Omental fat pad (tissue), 3 donors: ENCODE measurements at regions not wholly inside any gene's neighbourhood (a gene's known extent, or its start where the extent isn't known, plus 50 kb on each side); places are given as distances from the start of the nearest gene placed in this dataset.

Experiments used
- ATAC-seq: fragments of 150-250 bp; one replicate; pipeline ENCODE4 v1.9.1; 2016; ENCODE audit warnings: mild to moderate bottlenecking, moderate library complexity; ENCODE audit not compliant: low FRiP score
- DNase-seq: peaks from one replicate; pipeline ENCODE4 v3.0.0-alpha.2; 2019; ENCODE audit warnings: low spot score
- TF ChIP-seq, protein P1 (sequence below), 3 donors: fragments of 450-650 bp; IDR thresholded peaks; one replicate each; pipeline ENCODE4 v1.5.1; 2016 to 2017; ENCODE audit warnings: antibody characterized with exemption in 3 of 3, mild to moderate bottlenecking in 3 of 3, moderate library complexity in 2 of 3

DNA sequence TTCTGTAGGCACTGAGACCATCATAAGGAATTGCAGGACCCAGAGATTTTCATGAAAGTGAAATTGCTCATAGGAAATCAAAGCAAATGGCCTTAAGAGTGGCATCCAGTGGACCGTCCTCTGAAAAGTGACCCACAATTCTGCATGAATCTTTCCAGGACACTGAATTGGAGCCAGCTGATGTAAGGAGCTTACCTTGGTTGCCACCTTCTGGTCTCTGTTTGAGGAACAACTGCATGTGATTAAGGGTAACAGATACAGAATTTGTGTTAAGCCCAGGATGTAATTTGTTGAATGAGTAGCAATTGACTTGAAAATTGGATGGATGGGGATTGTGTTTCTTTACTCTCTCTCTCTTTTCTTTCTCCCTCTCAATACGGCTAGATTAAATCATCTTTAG, 49.9 kb upstream of the GAS1 start:
- ATAC-seq (no peak), DNase-seq (no peak)
- TF ChIP-seq, protein P1, sequence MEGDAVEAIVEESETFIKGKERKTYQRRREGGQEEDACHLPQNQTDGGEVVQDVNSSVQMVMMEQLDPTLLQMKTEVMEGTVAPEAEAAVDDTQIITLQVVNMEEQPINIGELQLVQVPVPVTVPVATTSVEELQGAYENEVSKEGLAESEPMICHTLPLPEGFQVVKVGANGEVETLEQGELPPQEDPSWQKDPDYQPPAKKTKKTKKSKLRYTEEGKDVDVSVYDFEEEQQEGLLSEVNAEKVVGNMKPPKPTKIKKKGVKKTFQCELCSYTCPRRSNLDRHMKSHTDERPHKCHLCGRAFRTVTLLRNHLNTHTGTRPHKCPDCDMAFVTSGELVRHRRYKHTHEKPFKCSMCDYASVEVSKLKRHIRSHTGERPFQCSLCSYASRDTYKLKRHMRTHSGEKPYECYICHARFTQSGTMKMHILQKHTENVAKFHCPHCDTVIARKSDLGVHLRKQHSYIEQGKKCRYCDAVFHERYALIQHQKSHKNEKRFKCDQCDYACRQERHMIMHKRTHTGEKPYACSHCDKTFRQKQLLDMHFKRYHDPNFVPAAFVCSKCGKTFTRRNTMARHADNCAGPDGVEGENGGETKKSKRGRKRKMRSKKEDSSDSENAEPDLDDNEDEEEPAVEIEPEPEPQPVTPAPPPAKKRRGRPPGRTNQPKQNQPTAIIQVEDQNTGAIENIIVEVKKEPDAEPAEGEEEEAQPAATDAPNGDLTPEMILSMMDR (IDR thresholded peaks at IDR 0.05): no peak

DNA sequence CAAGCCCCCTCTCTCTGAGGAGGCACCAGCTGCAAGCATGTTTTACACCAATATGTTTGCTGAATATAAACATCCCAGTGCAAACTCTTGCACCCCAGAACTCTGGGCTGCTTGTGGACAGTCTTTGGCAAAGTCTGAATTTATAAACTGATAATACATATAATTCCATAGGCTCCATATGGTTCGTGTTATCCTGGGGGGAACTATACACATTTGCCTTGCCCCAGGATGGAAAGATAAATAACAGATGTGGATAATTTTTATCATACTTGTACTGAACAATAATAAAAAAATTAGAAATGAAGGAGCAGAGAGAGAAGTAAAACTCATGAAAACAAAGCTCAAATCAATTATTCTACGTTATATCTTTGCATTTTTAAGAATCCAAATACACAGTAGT, 50.6 kb upstream of the GAS1 start:
- DNase-seq (no peak), ATAC-seq (no peak)
- TF ChIP-seq, protein P1 (IDR thresholded peaks at IDR 0.05): no peak

DNA sequence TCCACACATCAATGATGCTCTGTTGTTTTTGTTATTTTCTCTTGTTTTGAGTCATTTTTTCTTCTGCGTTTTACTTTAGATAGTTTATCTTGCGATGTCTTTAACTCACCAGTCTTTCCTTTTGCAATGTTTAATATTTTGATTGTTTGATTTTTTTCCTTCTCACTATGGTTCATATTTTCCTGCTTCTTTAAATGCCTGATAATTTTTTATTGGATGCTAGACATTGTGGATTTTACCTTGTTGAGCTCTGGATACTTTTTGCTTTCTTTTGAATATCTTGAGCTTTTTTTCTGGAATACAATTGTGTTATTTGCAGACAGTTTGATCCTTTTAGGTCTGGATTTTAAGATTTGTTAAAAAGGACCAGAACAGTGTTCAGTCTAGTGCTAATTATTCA, 55.2 kb upstream of the GAS1 start:
- ATAC-seq (no peak), DNase-seq (no peak)
- TF ChIP-seq, protein P1 (IDR thresholded peaks at IDR 0.05): no peak

DNA sequence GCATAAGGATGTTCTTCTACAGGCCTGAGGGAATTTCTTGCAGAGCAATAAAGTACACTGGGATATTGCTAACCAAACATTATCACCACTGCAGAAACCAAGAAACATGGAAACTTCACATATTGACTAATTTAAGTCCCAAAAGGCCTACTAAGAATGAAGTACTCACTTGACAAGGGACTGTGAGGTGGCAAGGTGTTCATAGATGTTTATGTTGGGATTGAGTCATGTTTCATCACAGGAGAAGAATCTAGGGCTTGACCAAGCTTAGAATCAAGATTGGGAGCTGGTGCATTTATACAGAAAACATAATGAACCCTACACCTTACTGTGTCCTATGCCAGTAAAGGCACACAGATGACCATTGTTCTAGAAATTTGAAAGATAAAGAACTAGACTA, 56.7 kb upstream of the GAS1 start:
- DNase-seq (no peak), ATAC-seq (no peak)
- TF ChIP-seq, protein P1 (IDR thresholded peaks at IDR 0.05): no peak

DNA sequence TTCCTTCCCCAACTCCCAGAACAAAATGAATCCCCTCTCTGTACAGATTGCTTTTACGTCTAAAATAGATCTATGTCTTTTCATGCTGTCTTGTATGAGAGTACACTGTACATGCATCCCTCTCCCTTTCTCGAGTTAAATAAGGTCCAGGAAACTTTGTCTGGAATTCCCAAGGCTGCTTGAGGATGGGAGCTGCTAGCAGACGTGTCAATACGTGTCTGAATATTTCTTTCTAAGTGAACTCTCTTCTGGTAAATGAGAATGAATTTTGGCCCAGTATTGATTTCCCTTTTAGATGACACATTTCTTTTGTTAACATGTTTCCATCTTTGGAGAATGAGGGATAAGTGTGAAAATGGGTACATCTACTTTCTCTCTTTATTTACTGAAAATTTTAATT, 59.6 kb upstream of the GAS1 start:
- TF ChIP-seq, protein P1 (IDR thresholded peaks at IDR 0.05): no peak
- ATAC-seq: no peak
- DNase-seq: no peak

DNA sequence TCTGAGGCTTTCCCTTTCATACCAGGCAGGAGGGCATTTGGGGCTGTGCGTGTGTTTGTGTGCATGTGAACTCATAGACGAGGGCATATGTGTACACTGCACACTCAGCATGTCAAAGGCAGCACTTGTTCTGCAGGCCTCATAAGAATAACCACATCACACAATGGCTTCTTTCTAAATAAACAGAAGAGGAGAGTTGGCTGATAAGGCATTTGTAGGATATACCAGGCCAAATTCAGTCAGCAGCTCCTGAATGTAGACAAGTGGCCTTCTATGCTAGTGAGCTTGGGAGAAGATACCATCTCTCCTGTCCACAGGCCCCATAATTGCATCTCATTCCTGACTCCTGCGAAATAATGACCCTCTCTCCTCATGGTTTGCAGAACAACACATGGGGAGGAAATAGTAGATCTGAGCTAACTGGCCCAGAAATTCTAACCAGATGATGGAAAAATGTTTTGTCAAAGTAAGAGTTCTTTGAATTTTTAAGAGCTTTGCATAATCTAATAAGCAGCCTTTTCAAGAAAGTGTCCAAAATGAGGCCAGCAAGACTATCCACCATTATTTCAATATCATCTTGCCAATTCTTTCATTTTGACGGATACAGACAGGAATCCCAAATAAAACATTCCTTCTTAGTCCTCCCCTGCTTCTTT, 60.5 kb upstream of the GAS1 start:
- DNase-seq: no peak
- no peak for ATAC-seq
- TF ChIP-seq, protein P1 (IDR thresholded peaks at IDR 0.05): no peak

DNA sequence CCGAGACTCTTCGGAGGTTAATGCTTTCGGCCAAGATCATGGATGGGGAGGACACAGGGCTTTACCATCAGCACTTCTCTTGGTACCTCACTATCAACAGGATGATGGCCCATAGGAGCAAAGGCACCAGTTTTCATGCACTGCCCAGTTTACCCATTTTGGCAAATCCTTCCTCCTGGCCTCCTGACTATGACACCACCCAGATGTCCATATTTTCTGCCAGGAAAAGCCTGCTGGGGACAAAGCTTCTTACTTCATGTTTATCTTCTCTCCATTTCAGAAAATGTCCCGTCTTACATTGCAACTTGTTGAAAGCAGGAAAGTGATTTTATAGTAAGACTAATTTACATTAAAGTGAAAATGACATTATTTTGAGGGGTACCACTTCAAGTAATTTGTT, 61.4 kb upstream of the GAS1 start:
- TF ChIP-seq, protein P1 (IDR thresholded peaks at IDR 0.05): no peak
- DNase-seq (no peak), ATAC-seq (no peak)
